ENCODE measurements at regions not wholly inside any gene's neighbourhood (a gene's known extent, or its start where the extent isn't known, plus 50 kb on each side); places are given as distances from the start of the nearest gene placed in this dataset.
A peak's percentile ranks its signal among the peaks of the same experiment; 100 is the strongest.

- H3K4me1 ChIP-seq: peaks cover 0 to 8% of the 10 kb centered on the region in 2 donors
- TF ChIP-seq, protein P1, sequence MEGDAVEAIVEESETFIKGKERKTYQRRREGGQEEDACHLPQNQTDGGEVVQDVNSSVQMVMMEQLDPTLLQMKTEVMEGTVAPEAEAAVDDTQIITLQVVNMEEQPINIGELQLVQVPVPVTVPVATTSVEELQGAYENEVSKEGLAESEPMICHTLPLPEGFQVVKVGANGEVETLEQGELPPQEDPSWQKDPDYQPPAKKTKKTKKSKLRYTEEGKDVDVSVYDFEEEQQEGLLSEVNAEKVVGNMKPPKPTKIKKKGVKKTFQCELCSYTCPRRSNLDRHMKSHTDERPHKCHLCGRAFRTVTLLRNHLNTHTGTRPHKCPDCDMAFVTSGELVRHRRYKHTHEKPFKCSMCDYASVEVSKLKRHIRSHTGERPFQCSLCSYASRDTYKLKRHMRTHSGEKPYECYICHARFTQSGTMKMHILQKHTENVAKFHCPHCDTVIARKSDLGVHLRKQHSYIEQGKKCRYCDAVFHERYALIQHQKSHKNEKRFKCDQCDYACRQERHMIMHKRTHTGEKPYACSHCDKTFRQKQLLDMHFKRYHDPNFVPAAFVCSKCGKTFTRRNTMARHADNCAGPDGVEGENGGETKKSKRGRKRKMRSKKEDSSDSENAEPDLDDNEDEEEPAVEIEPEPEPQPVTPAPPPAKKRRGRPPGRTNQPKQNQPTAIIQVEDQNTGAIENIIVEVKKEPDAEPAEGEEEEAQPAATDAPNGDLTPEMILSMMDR (IDR thresholded peaks at IDR 0.05): no peak
Measured at GRCh38 chr6:132140189-132140588, 189.0 kb upstream of the CCN2 start.

GRCh38 chr6:132139611-132140010 lies 188.4 kb upstream of the CCN2 start:
- DNase-seq (ENCODE audit: low spot score): no peak
- Histone ChIP-seq H3K4me1 (peaks cover 0 to 8% of the 10 kb centered on the region in 2 donors), H3K27ac (no peak overlapping the region), H3K27me3 (no peaks in the 10 kb centered on the region), H3K9me3 (no peaks in the 10 kb centered on the region), H3K36me3 (no peaks in the 10 kb centered on the region), H3K4me3 (no peak overlapping the region)
- TF ChIP-seq, protein P1 (IDR thresholded peaks at IDR 0.05): no peak

More at GRCh38 chr6:132140189-132140588, 189.0 kb upstream of the CCN2 start:
- Histone ChIP-seq H3K4me3 (no peak overlapping the region), H3K36me3 (no peaks in the 10 kb centered on the region), H3K9me3 (no peaks in the 10 kb centered on the region), H3K27ac (no peak overlapping the region), H3K27me3 (no peaks in the 10 kb centered on the region)
- DNase-seq (ENCODE audit: low spot score): no peak

GRCh38 chr6:132136981-132137380 lies 185.8 kb upstream of the CCN2 start:
- no peak overlapping the region for H3K27ac ChIP-seq
- no peaks in the 10 kb centered on the region for H3K9me3 ChIP-seq
- TF ChIP-seq, protein P1 (IDR thresholded peaks at IDR 0.05): no peak
- no peaks in the 10 kb centered on the region for H3K36me3 ChIP-seq
- no peaks in the 10 kb centered on the region for H3K27me3 ChIP-seq
- no peak for DNase-seq (ENCODE audit: low spot score)
- no peak overlapping the region for H3K4me3 ChIP-seq
- peaks cover 0 to 21% of the 10 kb centered on the region in 2 donors for H3K4me1 ChIP-seq

DNA sequence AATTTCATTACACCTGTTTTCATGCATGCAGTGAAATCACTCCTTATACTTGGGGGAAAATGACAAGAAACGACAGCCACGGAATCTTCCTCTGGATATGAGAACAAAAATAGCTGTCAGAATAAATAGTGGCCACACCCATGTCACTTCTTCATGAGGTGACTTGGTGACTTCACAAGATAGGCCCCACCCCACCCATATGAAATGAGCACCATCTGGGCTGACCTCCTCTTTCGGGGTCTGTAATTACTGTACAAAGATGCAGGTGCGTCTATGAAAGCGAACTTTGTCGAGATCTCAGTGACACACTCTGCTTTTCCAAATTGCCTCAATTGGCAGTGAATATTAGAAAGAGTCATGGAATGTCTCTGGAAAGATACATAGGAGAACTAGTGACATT lies 184.2 kb upstream of the CCN2 start:
- Histone ChIP-seq H3K27me3 (no peaks in the 10 kb centered on the region), H3K27ac (no peak overlapping the region), H3K36me3 (no peaks in the 10 kb centered on the region), H3K9me3 (no peaks in the 10 kb centered on the region), H3K4me1 (peaks cover 0 to 37% of the 10 kb centered on the region in 2 donors), H3K4me3 (no peak overlapping the region)
- TF ChIP-seq, protein P1 (IDR thresholded peaks at IDR 0.05): no peak
- no peak for DNase-seq (ENCODE audit: low spot score)

DNA sequence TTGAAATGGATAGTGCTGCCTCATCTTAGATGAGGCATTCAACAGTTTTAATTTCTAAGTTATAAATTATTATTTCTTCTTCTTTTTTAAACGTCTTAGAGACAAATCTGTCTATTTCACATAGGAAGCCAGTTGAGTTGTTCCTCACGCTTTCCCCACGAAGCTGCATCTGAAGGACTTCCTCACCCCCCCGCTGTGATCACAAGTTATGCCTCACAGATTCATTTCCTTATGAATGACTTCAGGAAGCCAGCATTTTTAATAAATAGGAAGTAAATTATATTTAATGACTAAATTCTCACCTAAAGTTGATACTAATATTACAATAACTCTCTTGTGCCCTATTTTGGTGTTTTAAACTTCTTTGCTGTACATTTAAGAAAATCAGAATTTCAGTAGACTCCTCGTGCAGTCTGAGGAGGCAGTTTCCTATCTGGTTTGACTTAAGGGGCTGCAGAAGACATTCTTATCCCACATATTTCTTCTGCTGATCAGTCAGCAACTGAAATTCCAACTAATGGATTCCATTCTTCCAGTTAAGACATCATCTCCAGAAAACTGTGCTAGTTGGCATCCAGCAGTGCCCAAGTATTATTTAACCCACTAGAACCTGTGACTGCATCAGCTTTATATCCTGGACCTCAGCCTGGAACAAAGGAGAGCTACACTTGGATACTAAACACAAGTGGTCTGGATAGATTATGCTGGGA lies 182.7 kb upstream of the CCN2 start:
- peak overlapping the region; percentile 86 to 95 for H3K27ac ChIP-seq
- no peak overlapping the region for H3K4me3 ChIP-seq
- H3K4me1 ChIP-seq: peaks cover 0 to 40% of the 10 kb centered on the region in 2 donors
- H3K36me3 ChIP-seq: no peaks in the 10 kb centered on the region
- H3K9me3 ChIP-seq: no peaks in the 10 kb centered on the region
- no peaks in the 10 kb centered on the region for H3K27me3 ChIP-seq
- no peak for DNase-seq (ENCODE audit: low spot score)
- TF ChIP-seq, protein P1 (IDR thresholded peaks at IDR 0.05): no peak
